ENCODE measurements at regions not wholly inside any gene's neighbourhood (a gene's known extent, or its start where the extent isn't known, plus 50 kb on each side); places are given as distances from the start of the nearest gene placed in this dataset.
A peak's percentile ranks its signal among the peaks of the same experiment; 100 is the strongest.

DNA sequence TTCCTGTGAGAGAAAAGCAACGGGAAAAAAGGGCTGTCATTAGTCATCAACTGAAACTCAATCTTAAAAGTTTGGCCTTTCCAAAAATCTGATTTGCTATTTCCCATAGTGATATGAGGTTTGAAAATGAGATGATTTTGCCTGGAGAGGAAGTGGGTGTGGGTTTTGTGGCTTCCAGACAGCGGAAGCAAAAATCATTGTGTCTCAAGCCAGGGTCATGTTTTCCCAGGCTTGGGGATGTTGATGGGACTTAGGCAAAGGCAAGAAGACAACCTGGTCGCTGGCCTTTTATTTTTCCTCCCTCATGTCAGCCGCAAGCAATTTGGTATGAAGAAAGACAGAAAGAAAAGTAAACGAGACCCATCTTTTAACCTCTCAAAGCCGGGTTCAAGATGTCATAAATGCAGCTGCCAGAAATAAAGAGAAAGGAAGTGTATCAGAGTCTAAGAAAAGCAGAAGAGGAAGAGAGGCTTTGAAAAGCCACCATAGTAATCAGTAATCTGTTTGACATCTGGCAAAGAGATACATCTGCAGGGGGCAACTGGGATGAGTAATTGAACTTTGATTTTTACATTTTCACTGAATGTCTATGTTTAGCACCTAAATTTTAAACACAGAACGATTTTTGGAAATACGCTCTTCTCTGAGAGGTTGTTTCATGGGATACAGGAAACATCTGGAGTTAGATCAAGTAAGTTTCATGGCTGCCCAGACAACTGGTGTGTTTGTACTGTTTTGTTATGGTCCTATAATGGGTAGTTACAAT is 521.6 kb upstream of the SLIT2 start:
- Histone ChIP-seq H3K4me3 (replicated peaks; ENCODE audit: insufficient read depth, low read length) (no peak overlapping the region), H3K27me3 (ENCODE audit: insufficient read depth, poor library complexity, severe bottlenecking) (no peaks in the 10 kb centered on the region), H3K27ac (replicated peaks) (no peak overlapping the region)
- TF ChIP-seq, protein P1, sequence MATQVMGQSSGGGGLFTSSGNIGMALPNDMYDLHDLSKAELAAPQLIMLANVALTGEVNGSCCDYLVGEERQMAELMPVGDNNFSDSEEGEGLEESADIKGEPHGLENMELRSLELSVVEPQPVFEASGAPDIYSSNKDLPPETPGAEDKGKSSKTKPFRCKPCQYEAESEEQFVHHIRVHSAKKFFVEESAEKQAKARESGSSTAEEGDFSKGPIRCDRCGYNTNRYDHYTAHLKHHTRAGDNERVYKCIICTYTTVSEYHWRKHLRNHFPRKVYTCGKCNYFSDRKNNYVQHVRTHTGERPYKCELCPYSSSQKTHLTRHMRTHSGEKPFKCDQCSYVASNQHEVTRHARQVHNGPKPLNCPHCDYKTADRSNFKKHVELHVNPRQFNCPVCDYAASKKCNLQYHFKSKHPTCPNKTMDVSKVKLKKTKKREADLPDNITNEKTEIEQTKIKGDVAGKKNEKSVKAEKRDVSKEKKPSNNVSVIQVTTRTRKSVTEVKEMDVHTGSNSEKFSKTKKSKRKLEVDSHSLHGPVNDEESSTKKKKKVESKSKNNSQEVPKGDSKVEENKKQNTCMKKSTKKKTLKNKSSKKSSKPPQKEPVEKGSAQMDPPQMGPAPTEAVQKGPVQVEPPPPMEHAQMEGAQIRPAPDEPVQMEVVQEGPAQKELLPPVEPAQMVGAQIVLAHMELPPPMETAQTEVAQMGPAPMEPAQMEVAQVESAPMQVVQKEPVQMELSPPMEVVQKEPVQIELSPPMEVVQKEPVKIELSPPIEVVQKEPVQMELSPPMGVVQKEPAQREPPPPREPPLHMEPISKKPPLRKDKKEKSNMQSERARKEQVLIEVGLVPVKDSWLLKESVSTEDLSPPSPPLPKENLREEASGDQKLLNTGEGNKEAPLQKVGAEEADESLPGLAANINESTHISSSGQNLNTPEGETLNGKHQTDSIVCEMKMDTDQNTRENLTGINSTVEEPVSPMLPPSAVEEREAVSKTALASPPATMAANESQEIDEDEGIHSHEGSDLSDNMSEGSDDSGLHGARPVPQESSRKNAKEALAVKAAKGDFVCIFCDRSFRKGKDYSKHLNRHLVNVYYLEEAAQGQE (IDR thresholded peaks at IDR 0.05; ENCODE audit: insufficient replicate concordance, low read depth), result no peak
- TF ChIP-seq GABPA (IDR thresholded peaks at IDR 0.05; ENCODE audit: low read depth) (peak; percentile 24; the same call in 1 of the 2 replicates), POLR2AphosphoS5 (IDR thresholded peaks at IDR 0.05; ENCODE audit: low read depth) (peak; percentile 55; the same call in 1 of the 2 replicates), SPI1 (IDR thresholded peaks at IDR 0.05; ENCODE audit: borderline replicate concordance, low read depth) (peak; percentile 85)
- peak in 1 of 2 experiments; percentile 40 for DNase-seq (ENCODE audit: low read depth in 1 of 2, low spot score in 1 of 2)

DNA sequence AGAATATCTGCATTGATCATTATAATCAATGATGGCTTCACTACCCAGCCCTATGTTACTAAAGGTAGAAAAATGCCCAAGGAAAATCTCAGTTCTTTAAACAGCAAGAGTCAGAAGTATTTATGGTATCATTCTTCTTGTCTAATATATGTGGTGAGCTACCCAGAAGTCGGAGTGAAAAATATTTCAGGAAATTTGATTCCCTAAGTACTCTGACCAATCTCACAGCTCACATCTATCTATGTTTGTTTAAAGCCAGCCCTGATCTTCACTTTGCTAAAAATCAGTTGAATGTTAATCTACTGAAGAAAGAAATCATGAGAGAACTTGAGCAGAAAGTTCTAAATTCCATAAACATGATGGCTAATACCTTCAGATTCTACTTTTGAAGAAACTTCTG is 522.9 kb upstream of the SLIT2 start:
- no peak for DNase-seq (ENCODE audit: low read depth in 1 of 2, low spot score in 1 of 2)
- H3K4me3 ChIP-seq (replicated peaks; ENCODE audit: insufficient read depth, low read length), result no peak overlapping the region
- TF ChIP-seq SPI1 (IDR thresholded peaks at IDR 0.05; ENCODE audit: borderline replicate concordance, low read depth), result no peak
- no peak for TF ChIP-seq POLR2AphosphoS5 (IDR thresholded peaks at IDR 0.05; ENCODE audit: low read depth)
- TF ChIP-seq, protein P2, sequence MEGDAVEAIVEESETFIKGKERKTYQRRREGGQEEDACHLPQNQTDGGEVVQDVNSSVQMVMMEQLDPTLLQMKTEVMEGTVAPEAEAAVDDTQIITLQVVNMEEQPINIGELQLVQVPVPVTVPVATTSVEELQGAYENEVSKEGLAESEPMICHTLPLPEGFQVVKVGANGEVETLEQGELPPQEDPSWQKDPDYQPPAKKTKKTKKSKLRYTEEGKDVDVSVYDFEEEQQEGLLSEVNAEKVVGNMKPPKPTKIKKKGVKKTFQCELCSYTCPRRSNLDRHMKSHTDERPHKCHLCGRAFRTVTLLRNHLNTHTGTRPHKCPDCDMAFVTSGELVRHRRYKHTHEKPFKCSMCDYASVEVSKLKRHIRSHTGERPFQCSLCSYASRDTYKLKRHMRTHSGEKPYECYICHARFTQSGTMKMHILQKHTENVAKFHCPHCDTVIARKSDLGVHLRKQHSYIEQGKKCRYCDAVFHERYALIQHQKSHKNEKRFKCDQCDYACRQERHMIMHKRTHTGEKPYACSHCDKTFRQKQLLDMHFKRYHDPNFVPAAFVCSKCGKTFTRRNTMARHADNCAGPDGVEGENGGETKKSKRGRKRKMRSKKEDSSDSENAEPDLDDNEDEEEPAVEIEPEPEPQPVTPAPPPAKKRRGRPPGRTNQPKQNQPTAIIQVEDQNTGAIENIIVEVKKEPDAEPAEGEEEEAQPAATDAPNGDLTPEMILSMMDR (IDR thresholded peaks at IDR 0.05; ENCODE audit: insufficient read depth, low read length), result no peak
- TF ChIP-seq, protein P1 (IDR thresholded peaks at IDR 0.05; ENCODE audit: insufficient replicate concordance, low read depth), result no peak
- TF ChIP-seq GABPA (IDR thresholded peaks at IDR 0.05; ENCODE audit: low read depth), result no peak

DNA sequence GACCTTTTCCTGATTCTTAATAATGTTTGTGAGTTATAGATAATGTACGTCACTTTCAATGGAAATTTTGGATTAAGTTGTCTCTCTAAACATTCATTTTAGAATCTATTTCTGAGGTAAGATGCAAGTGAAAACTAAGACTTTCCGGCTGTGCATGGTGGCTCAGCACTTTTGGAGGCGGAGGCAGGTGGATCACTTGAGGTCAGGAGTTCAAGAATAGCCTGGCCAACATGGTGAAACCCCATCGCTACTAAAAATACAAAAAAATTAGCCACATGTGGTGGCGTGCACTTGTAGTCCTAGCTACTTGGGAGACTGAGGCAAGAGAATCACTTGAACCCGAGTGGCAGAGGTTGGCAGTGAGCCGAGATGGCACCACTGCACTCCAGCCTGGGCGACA is 524.6 kb upstream of the SLIT2 start:
- DNase-seq (ENCODE audit: low read depth in 1 of 2, low spot score in 1 of 2), result no peak
- Histone ChIP-seq H3K27me3 (ENCODE audit: insufficient read depth, poor library complexity, severe bottlenecking) (no peaks in the 10 kb centered on the region), H3K27ac (replicated peaks) (no peak overlapping the region), H3K4me3 (replicated peaks; ENCODE audit: insufficient read depth, low read length) (no peak overlapping the region)
- TF ChIP-seq GABPA (IDR thresholded peaks at IDR 0.05; ENCODE audit: low read depth), result no peak
- no peak for TF ChIP-seq POLR2AphosphoS5 (IDR thresholded peaks at IDR 0.05; ENCODE audit: low read depth)
- TF ChIP-seq, protein P2 (IDR thresholded peaks at IDR 0.05; ENCODE audit: insufficient read depth, low read length), result no peak
- TF ChIP-seq, protein P1 (IDR thresholded peaks at IDR 0.05; ENCODE audit: insufficient replicate concordance, low read depth), result no peak
- no peak for TF ChIP-seq SPI1 (IDR thresholded peaks at IDR 0.05; ENCODE audit: borderline replicate concordance, low read depth)

More for the DNA sequence above, 522.9 kb upstream of the SLIT2 start:
- no peaks in the 10 kb centered on the region for H3K27me3 ChIP-seq (ENCODE audit: insufficient read depth, poor library complexity, severe bottlenecking)
- no peak overlapping the region for H3K27ac ChIP-seq (replicated peaks)

All from HL-60 (cell line).